Stimulated activated CD4-positive, alpha-beta T cell treated with anti-CD3 and anti-CD28 coated beads, Interleukin-15, amount 100 ng/mL, for 1 hour (primary cell): ENCODE measurements at regions not wholly inside any gene's neighbourhood (a gene's known extent, or its start where the extent isn't known, plus 50 kb on each side); places are given as distances from the start of the nearest gene placed in this dataset.

Source experiments
- DNase-seq, 2 donors: peaks; one replicate each; pipeline ENCODE4 v3.0.0-alpha.2; 2020; ENCODE audit warnings: low read depth in 1 of 2, low spot score in 1 of 2

DNA sequence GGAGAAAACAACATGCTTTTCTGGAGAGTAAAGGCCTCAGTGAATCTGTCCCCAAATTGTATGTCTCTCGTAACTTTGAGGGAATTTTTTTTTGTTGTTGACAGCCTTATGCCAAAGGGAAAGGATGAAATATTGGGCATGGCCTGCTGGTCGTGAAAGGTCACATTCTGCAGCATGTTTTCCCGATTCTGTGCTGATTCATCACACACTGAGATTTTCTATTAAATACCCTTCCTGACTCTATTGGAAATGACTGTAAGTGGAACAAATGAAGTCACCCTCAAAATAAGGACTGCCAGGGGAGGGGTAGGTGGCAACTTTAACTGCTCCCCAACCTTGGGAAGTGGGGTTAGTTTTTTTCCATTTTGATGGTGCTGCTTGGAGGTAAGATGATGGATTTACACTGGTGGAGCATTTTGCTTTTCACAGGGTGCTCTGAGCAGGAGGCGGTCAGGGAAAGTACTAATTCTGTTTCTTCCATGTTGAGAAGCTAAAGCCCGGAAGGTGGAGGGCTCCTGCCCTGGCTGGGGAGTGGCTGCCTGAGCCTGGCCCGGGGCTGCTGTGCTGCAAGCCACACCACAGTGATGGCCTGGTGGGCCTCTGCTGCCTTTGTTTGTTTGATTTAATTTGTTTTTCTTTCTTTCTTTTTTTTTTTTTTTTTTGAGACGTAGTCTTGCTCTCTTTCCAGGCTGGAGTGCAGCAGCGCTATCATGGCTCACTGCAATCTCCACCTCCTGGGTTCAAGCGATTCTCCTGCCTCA is 116.8 kb upstream of the SPATA13 start:
- DNase-seq: no peak

DNA sequence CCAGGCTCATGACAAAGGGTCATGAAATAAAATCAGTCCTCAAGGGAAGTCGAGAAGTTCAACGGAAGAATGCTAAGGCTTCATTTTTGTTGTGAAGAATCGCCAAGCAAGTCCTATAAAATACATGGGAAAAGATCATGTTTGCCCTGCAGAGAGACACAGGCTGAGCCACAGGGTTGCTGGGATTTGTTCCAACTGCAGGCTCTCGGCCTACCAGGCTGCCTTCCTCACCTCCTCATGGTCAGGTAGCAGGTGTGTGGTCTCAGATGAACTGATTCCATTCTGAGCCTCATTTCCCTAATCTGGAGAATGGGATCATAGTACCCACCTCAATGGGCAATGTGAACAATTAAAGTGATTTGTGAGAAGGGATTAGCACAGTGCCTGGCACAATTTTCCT is 114.9 kb upstream of the SPATA13 start:
- no peak for DNase-seq

DNA sequence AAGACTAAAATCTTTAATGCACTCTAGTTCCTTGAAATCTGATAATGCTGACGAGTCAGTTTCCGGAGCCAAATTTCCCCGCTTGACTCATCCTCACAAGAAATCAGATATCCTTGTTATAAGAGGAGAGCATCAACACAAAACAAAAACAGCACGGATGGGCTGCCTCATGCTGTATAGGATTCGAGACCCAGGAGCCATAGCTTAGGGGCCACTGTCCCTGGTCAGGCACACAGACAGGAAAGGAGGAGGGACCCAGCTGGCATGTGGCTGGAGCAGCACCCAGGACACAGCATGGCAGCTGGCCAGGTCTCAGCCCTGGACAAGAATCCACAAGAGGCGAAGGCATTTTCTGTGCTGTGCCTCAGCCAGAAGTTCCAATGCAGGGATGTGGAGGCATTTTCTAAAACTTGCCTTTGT is 110.2 kb upstream of the SPATA13 start:
- no peak for DNase-seq

GRCh38 chr13:24050796-24051715 is 109.5 kb upstream of the SPATA13 start:
- no peak for DNase-seq

GRCh38 chr13:24052547-24053518 is 107.7 kb upstream of the SPATA13 start:
- no peak for DNase-seq

- peak; percentile 11 to 29 for DNase-seq
These were observed 106.8 kb upstream of the SPATA13 start for GRCh38 chr13:24053519-24054251.

- DNase-seq: no peak
These were observed 103.8 kb upstream of the SPATA13 start for GRCh38 chr13:24056616-24057137.

- no peak for DNase-seq
These were observed 99.5 kb upstream of the SPATA13 start for GRCh38 chr13:24060993-24061392.

- no peak for DNase-seq
These were observed 97.1 kb upstream of the SPATA13 start for GRCh38 chr13:24063281-24063877.

DNA sequence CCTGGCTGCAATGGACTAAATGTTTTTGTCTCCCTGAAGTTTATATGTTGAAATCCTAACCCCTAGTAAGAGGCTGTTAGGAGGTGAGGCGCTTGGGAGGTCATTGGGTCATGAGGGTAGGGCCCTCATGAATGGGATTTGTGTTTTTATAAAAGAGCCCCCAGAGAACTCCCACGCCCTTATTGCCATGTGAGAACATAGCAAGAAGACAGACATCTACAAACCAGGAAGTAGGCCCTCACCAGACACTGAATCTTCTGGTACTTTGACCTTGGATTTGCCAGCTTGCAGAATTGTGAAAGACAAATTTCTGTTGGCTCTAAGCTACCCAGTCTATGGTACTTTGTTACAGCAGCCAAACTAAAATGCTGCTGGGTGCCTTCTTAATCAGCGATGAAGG is 96.1 kb upstream of the SPATA13 start:
- DNase-seq: no peak

DNA sequence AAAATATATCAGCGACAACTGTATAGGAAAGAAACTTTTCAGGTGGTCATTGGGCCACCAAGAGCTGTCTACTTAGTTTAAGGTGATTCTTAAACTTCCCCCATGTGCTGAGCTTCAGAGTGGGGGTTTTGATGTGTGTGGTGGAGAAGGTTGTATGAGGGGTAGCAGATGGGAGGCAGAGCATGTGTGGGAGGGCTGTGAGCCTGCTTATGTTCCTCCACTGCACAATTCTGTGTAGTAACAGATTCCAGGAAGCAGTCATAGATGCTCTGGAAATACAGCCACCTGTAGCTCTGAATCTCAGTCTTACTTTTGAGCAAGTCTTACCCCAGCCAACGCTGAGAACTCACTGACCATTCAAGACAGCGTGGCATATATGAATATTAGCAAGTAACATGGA is 95.3 kb upstream of the SPATA13 start:
- DNase-seq: no peak

DNA sequence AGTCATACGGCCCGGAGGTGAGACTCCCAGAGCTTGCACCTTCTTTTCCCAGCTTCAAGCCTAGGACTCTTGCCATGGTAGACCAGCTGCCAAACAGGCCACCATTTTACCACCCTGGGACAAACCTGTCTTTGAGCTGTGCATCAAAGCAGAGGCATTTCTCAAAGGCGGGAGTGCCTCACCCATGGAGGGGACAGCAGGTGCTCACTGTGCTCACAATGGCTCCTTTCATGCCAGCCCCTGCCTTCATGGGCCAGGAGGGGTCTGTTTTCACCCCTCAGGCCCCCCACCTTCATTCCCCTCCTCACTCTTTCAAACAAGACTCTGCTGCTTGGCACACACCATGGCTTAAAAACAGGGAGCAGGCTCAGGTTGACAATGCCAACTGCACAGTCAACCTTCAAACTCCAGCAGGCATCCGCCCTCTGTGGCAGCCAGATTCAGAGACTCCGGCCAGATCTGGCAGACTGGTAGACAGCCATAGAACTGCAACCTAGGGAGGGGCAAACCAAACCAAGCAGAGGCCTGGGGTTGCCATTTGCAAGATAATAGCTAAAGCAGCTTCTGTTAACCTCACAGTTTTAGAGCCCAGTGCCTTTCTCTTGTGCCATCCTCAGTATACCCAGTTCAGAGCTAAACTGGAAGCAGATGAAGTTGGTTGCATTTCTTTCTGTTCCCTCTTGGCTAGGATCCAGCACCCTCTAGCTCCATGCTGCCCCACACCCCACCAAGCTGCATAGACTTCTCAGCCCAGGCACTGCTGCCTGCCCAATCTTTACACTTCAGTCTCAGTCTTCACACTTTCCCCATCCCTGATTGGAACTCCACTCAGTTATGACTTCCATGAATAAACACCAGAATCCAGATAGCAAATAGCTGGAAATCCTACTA is 93.9 kb upstream of the SPATA13 start:
- DNase-seq: no peak

GRCh38 chr13:24068472-24068871 is 92.0 kb upstream of the SPATA13 start:
- no peak for DNase-seq

DNA sequence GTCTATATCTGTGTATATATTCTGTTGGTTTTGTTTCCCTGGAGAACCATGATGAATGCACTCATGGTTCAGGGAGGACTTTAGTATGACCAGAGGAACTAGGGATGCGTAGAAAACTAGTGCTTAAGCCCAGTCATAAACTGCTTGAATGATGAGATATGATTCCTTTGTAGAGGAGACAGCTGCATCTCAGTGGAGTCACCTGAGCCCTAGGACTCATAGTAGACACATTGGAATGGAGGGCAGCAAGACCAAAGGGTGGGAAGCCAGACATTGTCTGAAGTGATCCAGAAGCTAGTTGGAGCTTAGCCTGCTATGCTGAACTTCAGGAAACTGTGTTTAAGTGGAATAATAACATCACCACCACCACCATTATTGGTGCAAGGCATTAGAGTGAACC is 89.5 kb upstream of the SPATA13 start:
- no peak for DNase-seq

DNA sequence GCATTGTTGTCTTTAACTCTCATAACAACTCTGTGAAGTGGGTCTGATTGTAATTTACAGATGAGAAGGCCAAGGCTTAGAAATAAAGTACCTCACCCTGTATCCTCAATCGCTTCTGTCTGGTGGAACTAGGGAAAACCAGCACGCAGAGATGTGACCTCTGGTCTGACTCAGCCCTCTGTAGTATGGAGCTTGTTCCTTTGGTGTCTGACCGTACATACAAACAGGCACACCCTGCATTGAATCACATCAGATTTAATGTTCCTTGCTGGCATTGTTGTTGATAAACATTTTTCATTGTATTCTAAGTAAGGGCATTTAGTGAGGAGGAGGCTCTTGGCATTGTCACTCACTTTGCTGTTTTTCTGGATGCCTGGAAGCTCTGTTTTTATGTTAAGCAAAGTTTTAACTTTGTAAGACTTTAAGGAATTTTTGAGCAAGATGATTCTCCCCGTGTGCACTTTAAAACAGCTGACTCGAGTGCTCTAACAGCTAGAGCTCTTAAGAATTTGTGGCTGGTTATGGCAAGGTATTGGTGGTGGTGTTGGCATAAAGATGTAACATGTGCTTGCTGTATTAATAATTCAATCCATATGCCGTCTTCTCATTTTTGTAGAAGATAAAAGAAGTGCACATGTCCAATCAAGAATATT is 89.0 kb upstream of the SPATA13 start:
- no peak for DNase-seq

GRCh38 chr13:24073657-24074056 is 86.9 kb upstream of the SPATA13 start:
- no peak for DNase-seq

GRCh38 chr13:24074678-24075077 is 85.8 kb upstream of the SPATA13 start:
- no peak for DNase-seq
